ENCODE measurements at regions not wholly inside any gene's neighbourhood (a gene's known extent, or its start where the extent isn't known, plus 50 kb on each side); places are given as distances from the start of the nearest gene placed in this dataset.
"Not testable (repeated sequence)": the region's sequence is repeated elsewhere in the genome, so short reads cannot be mapped to it uniquely, and the experiment has no call there.

- no peak overlapping the region for H3K27ac ChIP-seq (replicated peaks)
- TF ChIP-seq GABPA (IDR thresholded peaks at IDR 0.05; ENCODE audit: low read depth) = no peak
- TF ChIP-seq, protein P1, sequence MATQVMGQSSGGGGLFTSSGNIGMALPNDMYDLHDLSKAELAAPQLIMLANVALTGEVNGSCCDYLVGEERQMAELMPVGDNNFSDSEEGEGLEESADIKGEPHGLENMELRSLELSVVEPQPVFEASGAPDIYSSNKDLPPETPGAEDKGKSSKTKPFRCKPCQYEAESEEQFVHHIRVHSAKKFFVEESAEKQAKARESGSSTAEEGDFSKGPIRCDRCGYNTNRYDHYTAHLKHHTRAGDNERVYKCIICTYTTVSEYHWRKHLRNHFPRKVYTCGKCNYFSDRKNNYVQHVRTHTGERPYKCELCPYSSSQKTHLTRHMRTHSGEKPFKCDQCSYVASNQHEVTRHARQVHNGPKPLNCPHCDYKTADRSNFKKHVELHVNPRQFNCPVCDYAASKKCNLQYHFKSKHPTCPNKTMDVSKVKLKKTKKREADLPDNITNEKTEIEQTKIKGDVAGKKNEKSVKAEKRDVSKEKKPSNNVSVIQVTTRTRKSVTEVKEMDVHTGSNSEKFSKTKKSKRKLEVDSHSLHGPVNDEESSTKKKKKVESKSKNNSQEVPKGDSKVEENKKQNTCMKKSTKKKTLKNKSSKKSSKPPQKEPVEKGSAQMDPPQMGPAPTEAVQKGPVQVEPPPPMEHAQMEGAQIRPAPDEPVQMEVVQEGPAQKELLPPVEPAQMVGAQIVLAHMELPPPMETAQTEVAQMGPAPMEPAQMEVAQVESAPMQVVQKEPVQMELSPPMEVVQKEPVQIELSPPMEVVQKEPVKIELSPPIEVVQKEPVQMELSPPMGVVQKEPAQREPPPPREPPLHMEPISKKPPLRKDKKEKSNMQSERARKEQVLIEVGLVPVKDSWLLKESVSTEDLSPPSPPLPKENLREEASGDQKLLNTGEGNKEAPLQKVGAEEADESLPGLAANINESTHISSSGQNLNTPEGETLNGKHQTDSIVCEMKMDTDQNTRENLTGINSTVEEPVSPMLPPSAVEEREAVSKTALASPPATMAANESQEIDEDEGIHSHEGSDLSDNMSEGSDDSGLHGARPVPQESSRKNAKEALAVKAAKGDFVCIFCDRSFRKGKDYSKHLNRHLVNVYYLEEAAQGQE (IDR thresholded peaks at IDR 0.05; ENCODE audit: insufficient replicate concordance, low read depth) = no peak
- TF ChIP-seq SPI1 (IDR thresholded peaks at IDR 0.05; ENCODE audit: borderline replicate concordance, low read depth) = no peak
- TF ChIP-seq CTCF (IDR thresholded peaks at IDR 0.05; ENCODE audit: insufficient read depth, low read length) = no peak
- no peak for TF ChIP-seq POLR2AphosphoS5 (IDR thresholded peaks at IDR 0.05; ENCODE audit: low read depth)
- H3K27me3 ChIP-seq (ENCODE audit: insufficient read depth, poor library complexity, severe bottlenecking) = no peaks in the 10 kb centered on the region
- DNase-seq (ENCODE audit: low read depth in 1 of 2, low spot score in 1 of 2) = no peak
- H3K4me3 ChIP-seq (replicated peaks; ENCODE audit: insufficient read depth, low read length) = no peak overlapping the region
Measured at GRCh38 chr2:160753960-160754359, 260.4 kb upstream of the RBMS1 start.

GRCh38 chr2:160756481-160756880 lies 262.9 kb upstream of the RBMS1 start:
- H3K27ac ChIP-seq (replicated peaks) = no peak overlapping the region
- no peak overlapping the region for H3K4me3 ChIP-seq (replicated peaks; ENCODE audit: insufficient read depth, low read length)
- TF ChIP-seq CTCF (IDR thresholded peaks at IDR 0.05; ENCODE audit: insufficient read depth, low read length) (no peak), GABPA (IDR thresholded peaks at IDR 0.05; ENCODE audit: low read depth) (no peak), SPI1 (IDR thresholded peaks at IDR 0.05; ENCODE audit: borderline replicate concordance, low read depth) (no peak)
- TF ChIP-seq, protein P1 (IDR thresholded peaks at IDR 0.05; ENCODE audit: insufficient replicate concordance, low read depth) = no peak
- H3K27me3 ChIP-seq (ENCODE audit: insufficient read depth, poor library complexity, severe bottlenecking) = no peaks in the 10 kb centered on the region
- DNase-seq (ENCODE audit: low read depth in 1 of 2, low spot score in 1 of 2) = no peak

DNA sequence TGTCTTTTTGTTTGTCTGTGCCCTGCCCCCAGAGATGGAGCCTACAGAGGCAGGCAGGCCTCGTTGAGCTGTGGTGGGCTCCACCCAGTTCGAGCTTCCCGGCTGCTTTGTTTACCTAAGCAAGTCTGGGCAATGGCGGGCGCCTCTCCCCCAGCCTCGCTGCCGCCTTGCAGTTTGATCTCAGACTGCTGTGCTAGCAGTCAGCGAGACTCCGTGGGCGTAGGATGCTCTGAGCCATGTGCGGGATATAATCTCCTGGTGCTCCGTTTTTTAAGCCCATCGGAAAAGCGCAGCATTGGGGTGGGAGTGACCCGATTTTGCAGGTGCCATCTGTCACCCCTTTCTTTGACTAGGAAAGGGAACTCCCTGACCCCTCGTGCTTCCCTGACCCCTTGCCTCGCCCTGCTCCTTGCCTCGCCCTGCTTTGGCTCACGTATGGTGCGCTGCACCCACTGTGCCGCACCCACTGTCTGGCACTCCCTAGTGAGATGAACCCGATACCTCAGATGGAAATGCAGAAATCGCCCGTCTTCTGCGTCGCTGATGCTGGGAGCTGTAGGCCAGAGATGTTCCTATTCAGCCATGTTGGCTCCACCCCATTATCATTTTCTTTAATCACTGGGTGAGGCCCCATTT lies 269.0 kb upstream of the RBMS1 start:
- not testable (repeated sequence) for DNase-seq (ENCODE audit: low read depth in 1 of 2, low spot score in 1 of 2); H3K27ac ChIP-seq (replicated peaks); H3K4me3 ChIP-seq (replicated peaks; ENCODE audit: insufficient read depth, low read length); H3K27me3 ChIP-seq (ENCODE audit: insufficient read depth, poor library complexity, severe bottlenecking)

GRCh38 chr2:160783474-160783873 lies 289.9 kb upstream of the RBMS1 start:
- peak in 1 of 2 experiments; percentile 5 for DNase-seq (ENCODE audit: low read depth in 1 of 2, low spot score in 1 of 2)

More at GRCh38 chr2:160783474-160783873, 289.9 kb upstream of the RBMS1 start:
- Histone ChIP-seq H3K27me3 (ENCODE audit: insufficient read depth, poor library complexity, severe bottlenecking) (no peaks in the 10 kb centered on the region), H3K27ac (replicated peaks) (no peak overlapping the region), H3K4me3 (replicated peaks; ENCODE audit: insufficient read depth, low read length) (no peak overlapping the region)
- TF ChIP-seq GABPA (IDR thresholded peaks at IDR 0.05; ENCODE audit: low read depth) (no peak), SPI1 (IDR thresholded peaks at IDR 0.05; ENCODE audit: borderline replicate concordance, low read depth) (no peak), POLR2AphosphoS5 (IDR thresholded peaks at IDR 0.05; ENCODE audit: low read depth) (no peak), CTCF (IDR thresholded peaks at IDR 0.05; ENCODE audit: insufficient read depth, low read length) (no peak)
- TF ChIP-seq, protein P1 (IDR thresholded peaks at IDR 0.05; ENCODE audit: insufficient replicate concordance, low read depth) = no peak
